Caco-2 (cell line): ENCODE measurements at regions not wholly inside any gene's neighbourhood (a gene's known extent, or its start where the extent isn't known, plus 50 kb on each side); places are given as distances from the start of the nearest gene placed in this dataset.

ENCODE experiments used
- BruUV-seq: library from RNA; stranded (reverse); fragments of 400-500 nt; replicated peaks from 2 replicates; lab custom pipeline; 2021; lab: Mats Ljungman, UMichigan
- CTCF ChIA-PET: fragments of 300-600 bp; sonication (Branson Sonifier 250); formaldehyde crosslinking; loops from one replicate; lab custom pipeline; 2022; ENCODE audit warnings: antibody characterized with exemption; lab: Charles Lee
- POLR2A ChIA-PET: fragments of 300-600 bp; sonication (Branson Sonifier 250); formaldehyde crosslinking; loops from one replicate; lab custom pipeline; 2022; ENCODE audit warnings: antibody characterized with exemption; lab: Charles Lee
- DNase-seq, 2 experiments: peaks; one replicate each; pipeline versions ENCODE4 v3.0.0 to v3.0.0-alpha.2; 2020 to 2022
- H3K27me3 ChIP-seq: replicated peaks from 2 replicates; pipeline ENCODE4 v1.6.0; 2011; ENCODE audit warnings: low read length; ENCODE audit not compliant: control insufficient read depth, insufficient read depth
- H3K36me3 ChIP-seq: 2 replicates; pipeline ENCODE4 v1.5.1; 2011; ENCODE audit warnings: low read length; ENCODE audit not compliant: control insufficient read depth, insufficient read depth
- H3K4me1 ChIP-seq: fragments of 250-450 bp; sonication (Bioruptor Pico); 2 replicates; pipeline ENCODE4 v1.5.1; 2020; ENCODE audit warnings: mild to moderate bottlenecking
- H3K4me3 ChIP-seq: 2 replicates; pipeline ENCODE4 v1.5.1; 2011; ENCODE audit warnings: low read depth, mild to moderate bottlenecking, control low read depth, low read length
- H3K9me3 ChIP-seq: fragments of 250-450 bp; sonication (Bioruptor Pico); 2 replicates; pipeline ENCODE4 v1.5.1; 2020; ENCODE audit warnings: mild to moderate bottlenecking, moderate library complexity
- H3K27ac Mint-ChIP-seq: one replicate; pipeline ENCODE4 v1.8.0; 2022; ENCODE audit warnings: mixed read lengths; ENCODE audit not compliant: unreplicated experiment
- H3K27me3 Mint-ChIP-seq: one replicate; pipeline ENCODE4 v1.8.0; 2022; ENCODE audit warnings: mixed read lengths; ENCODE audit not compliant: insufficient read depth, unreplicated experiment
- H3K36me3 Mint-ChIP-seq: one replicate; pipeline ENCODE4 v1.8.0; 2022; ENCODE audit warnings: mild to moderate bottlenecking, mixed read lengths; ENCODE audit not compliant: insufficient read depth, unreplicated experiment
- H3K4me1 Mint-ChIP-seq: one replicate; pipeline ENCODE4 v1.8.0; 2022; ENCODE audit warnings: low read depth, mixed read lengths; ENCODE audit not compliant: unreplicated experiment
- H3K4me3 Mint-ChIP-seq: one replicate; pipeline ENCODE4 v1.8.0; 2022; ENCODE audit warnings: mild to moderate bottlenecking, moderate library complexity, mixed read lengths; ENCODE audit not compliant: unreplicated experiment
- H3K9me3 Mint-ChIP-seq: one replicate; pipeline ENCODE4 v1.8.0; 2022; ENCODE audit warnings: mixed read lengths; ENCODE audit not compliant: unreplicated experiment
- intact Hi-C: fragments of 100-400 bp; cut with micrococcal nuclease; formaldehyde crosslinking; loops from one replicate; pipeline ENCODE4 v1.10.0; 2022; ENCODE audit not compliant: unreplicated experiment
- TF ChIP-seq, protein P1 (sequence below), 2 experiments: fragments of 200-600 bp in 1 of 2; IDR thresholded peaks; 1 replicate in 1 of 2; 2 replicates in 1 of 2; pipeline versions ENCODE4 v1.5.1 to v1.8.0; 2011 to 2022; ENCODE audit warnings: antibody characterized with exemption in 1 of 2, control low read depth in 1 of 2, inconsistent platforms in 1 of 2, low read depth in 1 of 2, low read length in 1 of 2, mild to moderate bottlenecking in 1 of 2, moderate library complexity in 1 of 2; ENCODE audit not compliant: insufficient read depth in 1 of 2, severe bottlenecking in 1 of 2, unreplicated experiment in 1 of 2

GRCh38 chr5:118125687-118126086, 862.7 kb downstream of the DTWD2 start:
- H3K9me3 Mint-ChIP-seq: no peaks in the 10 kb centered on the region

GRCh38 chr5:118121258-118121657, 867.1 kb downstream of the DTWD2 start:
- Mint-ChIP-seq H3K27me3 (no peaks in the 10 kb centered on the region), H3K36me3 (no peaks in the 10 kb centered on the region), H3K27ac (no peak overlapping the region), H3K9me3 (no peaks in the 10 kb centered on the region), H3K4me3 (no peak overlapping the region), H3K4me1 (no peaks in the 10 kb centered on the region)
- Histone ChIP-seq H3K27me3 (no peaks in the 10 kb centered on the region), H3K4me3 (no peak overlapping the region), H3K36me3 (no peaks in the 10 kb centered on the region), H3K4me1 (no peaks in the 10 kb centered on the region), H3K9me3 (no peaks in the 10 kb centered on the region)
- CTCF ChIA-PET: no interaction called here
- no peak for DNase-seq
- intact Hi-C loops: no loop called here
- POLR2A ChIA-PET: no interaction called here
- BruUV-seq: no TSS peak
- TF ChIP-seq, protein P1, sequence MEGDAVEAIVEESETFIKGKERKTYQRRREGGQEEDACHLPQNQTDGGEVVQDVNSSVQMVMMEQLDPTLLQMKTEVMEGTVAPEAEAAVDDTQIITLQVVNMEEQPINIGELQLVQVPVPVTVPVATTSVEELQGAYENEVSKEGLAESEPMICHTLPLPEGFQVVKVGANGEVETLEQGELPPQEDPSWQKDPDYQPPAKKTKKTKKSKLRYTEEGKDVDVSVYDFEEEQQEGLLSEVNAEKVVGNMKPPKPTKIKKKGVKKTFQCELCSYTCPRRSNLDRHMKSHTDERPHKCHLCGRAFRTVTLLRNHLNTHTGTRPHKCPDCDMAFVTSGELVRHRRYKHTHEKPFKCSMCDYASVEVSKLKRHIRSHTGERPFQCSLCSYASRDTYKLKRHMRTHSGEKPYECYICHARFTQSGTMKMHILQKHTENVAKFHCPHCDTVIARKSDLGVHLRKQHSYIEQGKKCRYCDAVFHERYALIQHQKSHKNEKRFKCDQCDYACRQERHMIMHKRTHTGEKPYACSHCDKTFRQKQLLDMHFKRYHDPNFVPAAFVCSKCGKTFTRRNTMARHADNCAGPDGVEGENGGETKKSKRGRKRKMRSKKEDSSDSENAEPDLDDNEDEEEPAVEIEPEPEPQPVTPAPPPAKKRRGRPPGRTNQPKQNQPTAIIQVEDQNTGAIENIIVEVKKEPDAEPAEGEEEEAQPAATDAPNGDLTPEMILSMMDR (IDR thresholded peaks at IDR 0.05; ENCODE audit: insufficient read depth in 1 of 2, low read depth in 1 of 2, low read length in 1 of 2, severe bottlenecking in 1 of 2, unreplicated experiment in 1 of 2): no peak

More at GRCh38 chr5:118125687-118126086, 862.7 kb downstream of the DTWD2 start:
- no peaks in the 10 kb centered on the region for H3K36me3 ChIP-seq
- DNase-seq: no peak
- no peaks in the 10 kb centered on the region for H3K4me1 Mint-ChIP-seq
- POLR2A ChIA-PET: no interaction called here
- H3K27me3 Mint-ChIP-seq: no peaks in the 10 kb centered on the region
- CTCF ChIA-PET: no interaction called here
- no peak overlapping the region for H3K27ac Mint-ChIP-seq
- BruUV-seq: no TSS peak
- intact Hi-C loops: no loop called here
- TF ChIP-seq, protein P1 (IDR thresholded peaks at IDR 0.05; ENCODE audit: insufficient read depth in 1 of 2, low read depth in 1 of 2, low read length in 1 of 2, severe bottlenecking in 1 of 2, unreplicated experiment in 1 of 2): no peak
- H3K4me3 ChIP-seq: no peak overlapping the region
- H3K27me3 ChIP-seq: no peaks in the 10 kb centered on the region
- no peaks in the 10 kb centered on the region for H3K9me3 ChIP-seq
- H3K36me3 Mint-ChIP-seq: no peaks in the 10 kb centered on the region
- no peak overlapping the region for H3K4me3 Mint-ChIP-seq
- H3K4me1 ChIP-seq: no peaks in the 10 kb centered on the region

- Mint-ChIP-seq H3K4me3 (no peak overlapping the region), H3K27me3 (no peaks in the 10 kb centered on the region), H3K27ac (no peak overlapping the region), H3K9me3 (no peaks in the 10 kb centered on the region), H3K4me1 (no peaks in the 10 kb centered on the region), H3K36me3 (no peaks in the 10 kb centered on the region)
- ChIA-PET POLR2A (no interaction called here), CTCF (no interaction called here)
- Histone ChIP-seq H3K9me3 (no peaks in the 10 kb centered on the region; the same call in 1 of the 2 replicates), H3K4me1 (no peaks in the 10 kb centered on the region), H3K36me3 (no peaks in the 10 kb centered on the region), H3K4me3 (no peak overlapping the region), H3K27me3 (no peaks in the 10 kb centered on the region)
- DNase-seq: no peak
- no TSS peak for BruUV-seq
- TF ChIP-seq, protein P1 (IDR thresholded peaks at IDR 0.05; ENCODE audit: insufficient read depth in 1 of 2, low read depth in 1 of 2, low read length in 1 of 2, severe bottlenecking in 1 of 2, unreplicated experiment in 1 of 2): no peak
- intact Hi-C loops: no loop called here
Measured at GRCh38 chr5:118115791-118116190, 872.6 kb downstream of the DTWD2 start.
